ENCODE measurements at regions not wholly inside any gene's neighbourhood (a gene's known extent, or its start where the extent isn't known, plus 50 kb on each side); places are given as distances from the start of the nearest gene placed in this dataset.

- intact Hi-C loops (cut with DNase I; ENCODE audit: low total_unique reads): no loop called here
- Histone ChIP-seq H3K4me1 (no peaks in the 10 kb centered on the region), H3K4me3 (no peak overlapping the region), H3K27ac (no peak overlapping the region), H3K36me3 (no peaks in the 10 kb centered on the region), H3K27me3 (no peaks in the 10 kb centered on the region), H3K9me3 (no peaks in the 10 kb centered on the region)
- DNase-seq (ENCODE audit: low spot score in 2 of 2): no peak
- no peak for TF ChIP-seq POLR2A (IDR thresholded peaks at IDR 0.05)
Measured at GRCh38 chr16:66167564-66168291, 198.8 kb upstream of the CDH5 start.

GRCh38 chr16:66166490-66166889 is 200.0 kb upstream of the CDH5 start:
- TF ChIP-seq CTCF (IDR thresholded peaks at IDR 0.05) (no peak), POLR2AphosphoS5 (IDR thresholded peaks at IDR 0.05) (no peak), POLR2A (IDR thresholded peaks at IDR 0.05) (no peak)
- no peak for DNase-seq (ENCODE audit: low spot score in 2 of 2)
- no peaks in the 10 kb centered on the region for H3K36me3 ChIP-seq
- H3K27me3 ChIP-seq: no peaks in the 10 kb centered on the region
- intact Hi-C loops (cut with DNase I; ENCODE audit: low total_unique reads): no loop called here
- H3K9me3 ChIP-seq: no peaks in the 10 kb centered on the region
- no peak overlapping the region for H3K27ac ChIP-seq
- H3K4me1 ChIP-seq: no peaks in the 10 kb centered on the region
- H3K4me3 ChIP-seq: no peak overlapping the region

GRCh38 chr16:66165879-66166278 is 200.6 kb upstream of the CDH5 start:
- H3K27me3 ChIP-seq: no peaks in the 10 kb centered on the region
- H3K4me3 ChIP-seq: no peak overlapping the region
- DNase-seq (ENCODE audit: low spot score in 2 of 2): no peak
- H3K4me1 ChIP-seq: no peaks in the 10 kb centered on the region
- intact Hi-C loops (cut with DNase I; ENCODE audit: low total_unique reads): no loop called here
- H3K36me3 ChIP-seq: no peaks in the 10 kb centered on the region
- TF ChIP-seq POLR2AphosphoS5 (IDR thresholded peaks at IDR 0.05) (no peak), POLR2A (IDR thresholded peaks at IDR 0.05) (no peak), CTCF (IDR thresholded peaks at IDR 0.05) (no peak)
- H3K27ac ChIP-seq: no peak overlapping the region
- no peaks in the 10 kb centered on the region for H3K9me3 ChIP-seq

- peak overlapping the region; percentile 42 to 77 for H3K27ac ChIP-seq
- intact Hi-C loops (cut with DNase I; ENCODE audit: low total_unique reads): no loop called here
- H3K4me3 ChIP-seq: peak overlapping the region in 1 of 3 donors; percentile 2
- H3K9me3 ChIP-seq: no peaks in the 10 kb centered on the region
- H3K4me1 ChIP-seq: no peaks in the 10 kb centered on the region
- H3K27me3 ChIP-seq: no peaks in the 10 kb centered on the region
- no peak for TF ChIP-seq CTCF (IDR thresholded peaks at IDR 0.05)
- no peak for TF ChIP-seq POLR2AphosphoS5 (IDR thresholded peaks at IDR 0.05)
- no peak for TF ChIP-seq POLR2A (IDR thresholded peaks at IDR 0.05)
- DNase-seq (ENCODE audit: low spot score in 2 of 2): no peak
- H3K36me3 ChIP-seq: no peaks in the 10 kb centered on the region
Measured at GRCh38 chr16:66164581-66165247, 201.8 kb upstream of the CDH5 start.

GRCh38 chr16:66162821-66163220 is 203.7 kb upstream of the CDH5 start:
- no peaks in the 10 kb centered on the region for H3K4me1 ChIP-seq
- H3K36me3 ChIP-seq: no peaks in the 10 kb centered on the region
- no peak for DNase-seq (ENCODE audit: low spot score in 2 of 2)
- no peak overlapping the region for H3K4me3 ChIP-seq
- H3K27me3 ChIP-seq: no peaks in the 10 kb centered on the region
- H3K9me3 ChIP-seq: no peaks in the 10 kb centered on the region
- TF ChIP-seq POLR2AphosphoS5 (IDR thresholded peaks at IDR 0.05) (no peak), CTCF (IDR thresholded peaks at IDR 0.05) (no peak)
- H3K27ac ChIP-seq: no peak overlapping the region
- intact Hi-C loops (cut with DNase I; ENCODE audit: low total_unique reads): no loop called here

Data from breast epithelium (tissue), 4 donors.